Epithelial cell of esophagus (primary cell): ENCODE measurements at regions not wholly inside any gene's neighbourhood (a gene's known extent, or its start where the extent isn't known, plus 50 kb on each side); places are given as distances from the start of the nearest gene placed in this dataset.

Source experiments
- DNase-seq: peaks from one replicate; pipeline ENCODE4 v3.0.0; 2010; ENCODE audit warnings: low read depth
- H3K4me3 ChIP-seq: 2 replicates; pipeline ENCODE4 v1.5.1; 2011; ENCODE audit warnings: mild to moderate bottlenecking, low read length, control low read depth
- CTCF ChIP-seq: IDR thresholded peaks from 2 replicates; pipeline ENCODE4 v1.5.1; 2011; ENCODE audit warnings: low read depth, mild to moderate bottlenecking, low read length, control low read depth, inconsistent platforms; ENCODE audit not compliant: insufficient read depth; ENCODE audit errors: missing control alignments

GRCh38 chr12:28938056-28938455 lies 211.0 kb upstream of the FAR2 start:
- DNase-seq = peak; percentile 79
- H3K4me3 ChIP-seq = no peak overlapping the region
- TF ChIP-seq CTCF = no peak

DNA sequence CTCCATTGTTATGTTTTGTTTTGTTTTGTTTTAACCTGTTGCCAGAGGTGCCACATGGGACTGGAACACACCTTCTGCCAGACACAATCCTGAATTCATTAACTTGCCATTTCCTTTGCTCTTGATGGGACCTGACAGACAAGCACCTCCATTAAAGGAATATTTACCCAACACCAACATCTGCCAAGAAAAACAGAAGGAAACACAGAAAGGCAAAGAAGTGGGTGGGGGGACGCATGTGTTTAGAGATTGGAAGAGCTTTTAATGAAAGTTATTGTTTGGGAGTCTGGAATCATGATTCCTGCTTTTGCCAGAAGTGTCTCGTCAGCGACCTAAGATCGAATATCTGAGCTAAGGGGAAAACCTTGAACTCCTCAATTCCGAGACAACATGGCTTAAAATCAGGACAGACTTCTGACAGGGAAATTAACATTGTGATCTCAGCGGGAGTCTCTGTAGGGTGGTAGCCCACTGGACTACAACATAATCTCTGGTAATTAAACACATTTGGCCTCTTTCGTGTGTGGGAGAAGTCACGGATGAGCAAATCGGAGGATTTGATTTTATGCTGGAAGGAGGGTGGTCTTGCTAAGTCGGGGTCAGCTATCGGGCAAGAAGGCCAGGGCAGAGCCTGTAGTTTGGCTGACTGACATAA lies 210.4 kb upstream of the FAR2 start:
- no peak for DNase-seq
- H3K4me3 ChIP-seq = no peak overlapping the region
- no peak for TF ChIP-seq CTCF

DNA sequence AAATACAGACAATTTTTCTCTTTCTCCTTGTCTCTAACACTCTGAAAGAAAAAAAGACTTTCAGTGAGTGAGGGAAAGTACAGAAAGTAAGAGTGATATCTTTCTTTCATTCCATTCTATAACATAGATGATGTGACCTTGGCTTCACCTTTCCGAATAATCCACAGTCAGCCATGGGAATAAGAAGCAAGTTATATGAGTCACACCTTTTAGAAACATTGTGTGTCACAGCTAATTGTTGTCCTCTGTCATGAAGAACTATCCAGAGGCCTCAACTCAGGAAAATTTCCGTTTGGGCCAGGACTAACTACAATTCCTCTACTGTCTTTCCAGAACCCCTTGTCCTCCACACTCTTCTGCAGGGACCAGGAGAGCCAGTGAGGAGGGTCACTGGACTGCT lies 209.7 kb upstream of the FAR2 start:
- DNase-seq = peak; percentile 57

DNA sequence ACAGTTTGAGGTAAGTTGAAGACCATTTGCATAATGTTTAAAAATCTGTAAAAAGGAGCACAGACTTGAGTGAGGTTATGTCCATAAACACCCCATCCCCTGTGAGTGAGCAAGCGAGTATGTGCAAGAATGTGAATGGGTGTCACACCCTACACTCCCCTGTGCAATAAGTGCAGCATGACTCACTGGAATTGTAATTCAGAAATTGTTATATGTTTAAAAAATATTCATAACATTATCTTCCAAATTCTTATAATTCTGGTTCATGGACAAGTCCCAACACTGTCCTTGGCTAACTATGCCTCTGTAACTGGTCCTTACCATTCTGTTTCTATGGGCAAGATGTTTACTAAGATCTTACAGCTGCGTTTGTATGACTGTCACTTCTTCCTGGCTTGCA lies 207.8 kb upstream of the FAR2 start:
- peak; percentile 83 for DNase-seq
- H3K4me3 ChIP-seq = no peak overlapping the region
- no peak for TF ChIP-seq CTCF

More for the DNA sequence above, 209.7 kb upstream of the FAR2 start:
- H3K4me3 ChIP-seq = no peak overlapping the region
- no peak for TF ChIP-seq CTCF

DNA sequence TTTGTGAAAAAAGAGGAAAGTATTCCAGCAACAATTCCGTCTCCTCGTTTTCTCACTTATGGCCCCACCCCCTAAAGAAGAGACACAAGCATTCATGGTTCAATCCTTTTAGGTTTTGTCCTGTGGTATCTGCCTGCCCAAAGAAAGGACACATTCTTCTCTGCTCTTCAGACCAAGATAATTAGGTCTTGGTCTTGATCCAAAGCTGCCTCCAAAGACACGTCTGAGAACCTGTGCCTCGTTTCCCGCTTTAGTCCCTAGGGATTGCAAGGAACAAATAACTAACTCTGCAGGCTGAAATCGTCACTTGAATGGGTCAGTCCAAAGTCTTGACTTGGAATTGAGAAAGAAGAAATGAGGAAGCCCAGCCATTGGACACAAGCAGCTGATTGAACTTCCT lies 202.7 kb upstream of the FAR2 start:
- TF ChIP-seq CTCF = no peak
- no peak overlapping the region for H3K4me3 ChIP-seq
- no peak for DNase-seq

GRCh38 chr12:28948685-28949084 lies 200.4 kb upstream of the FAR2 start:
- no peak for TF ChIP-seq CTCF
- DNase-seq = no peak
- no peak overlapping the region for H3K4me3 ChIP-seq

DNA sequence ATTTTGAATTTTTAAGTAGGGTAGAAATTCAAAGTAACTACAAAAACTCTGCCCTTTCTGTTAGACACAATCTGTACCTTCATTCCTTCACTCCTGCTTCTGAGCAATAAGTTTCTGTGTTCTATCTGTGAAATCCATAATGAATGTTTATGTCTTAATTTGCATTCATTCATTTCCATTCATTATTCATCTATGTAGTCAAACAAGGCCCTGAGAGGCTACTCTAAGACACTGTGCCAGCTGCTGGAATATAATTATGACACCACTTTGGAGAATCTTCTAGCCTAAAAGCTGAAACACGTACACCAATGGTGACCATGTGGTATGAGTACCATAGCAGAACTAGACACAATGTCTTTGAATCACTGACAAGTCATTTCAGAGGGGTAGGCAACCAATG lies 199.9 kb upstream of the FAR2 start:
- no peak overlapping the region for H3K4me3 ChIP-seq
- TF ChIP-seq CTCF = no peak
- DNase-seq = no peak
